Endothelial cell of umbilical vein (primary cell): ENCODE measurements at regions not wholly inside any gene's neighbourhood (a gene's known extent, or its start where the extent isn't known, plus 50 kb on each side); places are given as distances from the start of the nearest gene placed in this dataset.

ENCODE experiments used
- CTCF ChIP-seq, 2 donors: IDR thresholded peaks; 1 replicate in 1 of 2; 2 replicates in 1 of 2; pipeline ENCODE4 v1.5.1; 2011; ENCODE audit warnings: low read length in 2 of 2, mild to moderate bottlenecking in 2 of 2, moderate library complexity in 2 of 2, control low read depth in 1 of 2, inconsistent platforms in 1 of 2, low read depth in 1 of 2; ENCODE audit not compliant: insufficient read depth in 1 of 2; ENCODE audit errors: extremely low read depth in 1 of 2
- EZH2 ChIP-seq: IDR thresholded peaks from 2 replicates; pipeline ENCODE4 v1.6.1; 2012; ENCODE audit warnings: borderline replicate concordance, low read depth, mild to moderate bottlenecking, moderate library complexity, low read length, inconsistent platforms; ENCODE audit not compliant: severe bottlenecking
- MYC ChIP-seq: IDR thresholded peaks from one replicate; pipeline ENCODE4 v1.6.1; 2011; ENCODE audit warnings: mild to moderate bottlenecking, low read depth, low read length
- POLR2A ChIP-seq: IDR thresholded peaks from 2 replicates; pipeline ENCODE4 v1.6.1; 2012; ENCODE audit warnings: low read depth, mild to moderate bottlenecking, control low read depth, low read length

GRCh38 chr22:49381595-49382450 is 445.9 kb downstream of the BRD1 start:
- TF ChIP-seq CTCF (IDR thresholded peaks at IDR 0.05; ENCODE audit: extremely low read depth in 1 of 2, insufficient read depth in 1 of 2, low read depth in 1 of 2, low read length in 2 of 2) (no peak), MYC (no peak), POLR2A (no peak), EZH2 (no peak)
